Fibroblast of lung (primary cell): ENCODE measurements at regions not wholly inside any gene's neighbourhood (a gene's known extent, or its start where the extent isn't known, plus 50 kb on each side); places are given as distances from the start of the nearest gene placed in this dataset.

ENCODE experiments used
- DNase-seq, 2 donors: peaks; one replicate each; pipeline versions ENCODE4 v3.0.0 to v3.0.0-alpha.2; 2010; ENCODE audit warnings: low read depth in 2 of 2
- H2AFZ ChIP-seq: 2 replicates; pipeline ENCODE4 v1.5.1; 2012; ENCODE audit warnings: low read length, control low read depth, inconsistent platforms
- H3K27ac ChIP-seq: 2 replicates; pipeline ENCODE4 v1.5.1; 2011; ENCODE audit warnings: low read length, control low read depth; ENCODE audit not compliant: insufficient read depth
- H3K27me3 ChIP-seq: 2 replicates; pipeline ENCODE4 v1.5.1; 2011; ENCODE audit warnings: mild to moderate bottlenecking, low read length; ENCODE audit not compliant: control insufficient read depth, insufficient read depth
- H3K36me3 ChIP-seq: 2 replicates; pipeline ENCODE4 v1.5.1; 2011; ENCODE audit warnings: low read length; ENCODE audit not compliant: control insufficient read depth, insufficient read depth
- H3K4me1 ChIP-seq: 2 replicates; pipeline ENCODE4 v1.5.1; 2011; ENCODE audit warnings: low read length; ENCODE audit not compliant: control insufficient read depth, insufficient read depth; ENCODE audit errors: extremely low read depth
- H3K4me2 ChIP-seq: 2 replicates; pipeline ENCODE4 v1.5.1; 2011; ENCODE audit warnings: low read length, control low read depth; ENCODE audit not compliant: insufficient read depth; ENCODE audit errors: extremely low read depth
- H3K4me3 ChIP-seq, 4 experiments: fragments of 200-600 bp in 1 of 4; sonication (generic) in 1 of 4; replicated peaks in 1 of 4; 2 replicates each; pipeline ENCODE4 v1.5.1; 2011 to 2016; ENCODE audit warnings: low read length in 4 of 4, low read depth in 3 of 4, mild to moderate bottlenecking in 3 of 4, control low read depth in 2 of 4, inconsistent platforms in 1 of 4, mixed read lengths in 1 of 4; ENCODE audit not compliant: insufficient read depth in 1 of 4; ENCODE audit errors: control extremely low read depth in 1 of 4
- H3K79me2 ChIP-seq: 2 replicates; pipeline ENCODE4 v1.5.1; 2012; ENCODE audit warnings: mild to moderate bottlenecking, low read length, inconsistent platforms; ENCODE audit not compliant: control insufficient read depth, insufficient read depth
- H3K9ac ChIP-seq: 2 replicates; pipeline ENCODE4 v1.5.1; 2011; ENCODE audit warnings: mild to moderate bottlenecking, low read length, control low read depth; ENCODE audit not compliant: insufficient read depth
- H3K9me3 ChIP-seq: 2 replicates; pipeline ENCODE4 v1.5.1; 2012; ENCODE audit warnings: low read depth, low read length; ENCODE audit not compliant: control insufficient read depth, insufficient read depth
- H4K20me1 ChIP-seq: 2 replicates; pipeline ENCODE4 v1.5.1; 2011; ENCODE audit warnings: low read length; ENCODE audit not compliant: control insufficient read depth, insufficient read depth; ENCODE audit errors: extremely low read depth
- CTCF ChIP-seq, 2 donors: IDR thresholded peaks in 1 of 2; conservative IDR thresholded peaks in 1 of 2; 1 replicate in 1 of 2; 2 replicates in 1 of 2; pipeline ENCODE4 v1.5.1; 2011 to 2012; ENCODE audit warnings: low read length in 2 of 2, control low read depth in 1 of 2, inconsistent platforms in 1 of 2, low read depth in 1 of 2, mild to moderate bottlenecking in 1 of 2
- EZH2 ChIP-seq: IDR thresholded peaks from 2 replicates; pipeline ENCODE4 v1.5.1; 2012; ENCODE audit warnings: low read length, control low read depth, mild to moderate bottlenecking; ENCODE audit errors: missing control alignments

GRCh38 chr2:220277445-220277975 is 650.1 kb downstream of the SLC4A3 start:
- no peaks in the 10 kb centered on the region for H4K20me1 ChIP-seq
- no peak overlapping the region for H3K9ac ChIP-seq
- H3K27ac ChIP-seq, result peak overlapping the region; percentile 56
- H3K4me3 ChIP-seq, result no peak overlapping the region
- TF ChIP-seq CTCF (conservative IDR thresholded peaks at IDR 0.05 in 1 of 2, IDR thresholded peaks at IDR 0.05 in 1 of 2; ENCODE audit: low read depth in 1 of 2, low read length in 2 of 2) (no peak), EZH2 (no peak)
- H3K79me2 ChIP-seq, result no peaks in the 10 kb centered on the region
- H3K9me3 ChIP-seq, result no peaks in the 10 kb centered on the region
- H3K4me2 ChIP-seq, result no peak overlapping the region
- H3K4me1 ChIP-seq, result peaks cover 13% of the 10 kb centered on the region
- no peaks in the 10 kb centered on the region for H3K36me3 ChIP-seq
- H3K27me3 ChIP-seq, result no peaks in the 10 kb centered on the region
- H2AFZ ChIP-seq, result no peak overlapping the region
- peak; percentile 57 to 97 for DNase-seq

- no peaks in the 10 kb centered on the region for H3K79me2 ChIP-seq
- H3K36me3 ChIP-seq, result no peaks in the 10 kb centered on the region
- no peak overlapping the region for H3K9ac ChIP-seq
- no peak for DNase-seq
- no peak overlapping the region for H2AFZ ChIP-seq
- no peaks in the 10 kb centered on the region for H4K20me1 ChIP-seq
- H3K4me2 ChIP-seq, result no peak overlapping the region
- no peaks in the 10 kb centered on the region for H3K9me3 ChIP-seq
- no peaks in the 10 kb centered on the region for H3K27me3 ChIP-seq
- H3K27ac ChIP-seq, result peak overlapping the region; percentile 51
- no peak overlapping the region for H3K4me3 ChIP-seq
- H3K4me1 ChIP-seq, result peaks cover 13% of the 10 kb centered on the region
- TF ChIP-seq CTCF (conservative IDR thresholded peaks at IDR 0.05 in 1 of 2, IDR thresholded peaks at IDR 0.05 in 1 of 2; ENCODE audit: low read depth in 1 of 2, low read length in 2 of 2) (no peak), EZH2 (no peak)
These were observed 650.6 kb downstream of the SLC4A3 start for GRCh38 chr2:220278022-220278421.

GRCh38 chr2:220279372-220279771 is 651.9 kb downstream of the SLC4A3 start:
- H3K36me3 ChIP-seq, result no peaks in the 10 kb centered on the region
- TF ChIP-seq CTCF (conservative IDR thresholded peaks at IDR 0.05 in 1 of 2, IDR thresholded peaks at IDR 0.05 in 1 of 2; ENCODE audit: low read depth in 1 of 2, low read length in 2 of 2), result no peak
- no peak for TF ChIP-seq EZH2
- H3K79me2 ChIP-seq, result no peaks in the 10 kb centered on the region
- H3K4me3 ChIP-seq, result no peak overlapping the region
- H3K27ac ChIP-seq, result peak overlapping the region; percentile 18
- H3K27me3 ChIP-seq, result no peaks in the 10 kb centered on the region
- peak; percentile 77 to 96 for DNase-seq
- H3K9ac ChIP-seq, result no peak overlapping the region
- H2AFZ ChIP-seq, result no peak overlapping the region
- peaks cover 13% of the 10 kb centered on the region for H3K4me1 ChIP-seq
- no peaks in the 10 kb centered on the region for H4K20me1 ChIP-seq
- no peak overlapping the region for H3K4me2 ChIP-seq
- no peaks in the 10 kb centered on the region for H3K9me3 ChIP-seq
